NAMALWA (cell line): ENCODE measurements at regions not wholly inside any gene's neighbourhood (a gene's known extent, or its start where the extent isn't known, plus 50 kb on each side); places are given as distances from the start of the nearest gene placed in this dataset.

Source experiments
- DNase-seq: peaks from one replicate; pipeline ENCODE4 v3.0.0-alpha.2; 2015; ENCODE audit warnings: low spot score

- DNase-seq = no peak
Measured at GRCh38 chr2:30371028-30371689, 75.9 kb upstream of the LCLAT1 start.

- no peak for DNase-seq
Measured at GRCh38 chr2:30371772-30372373, 75.2 kb upstream of the LCLAT1 start.

GRCh38 chr2:30372826-30373225, 74.2 kb upstream of the LCLAT1 start:
- no peak for DNase-seq

- DNase-seq = no peak
Measured at GRCh38 chr2:30373881-30374302, 73.2 kb upstream of the LCLAT1 start.

GRCh38 chr2:30374380-30374779, 72.7 kb upstream of the LCLAT1 start:
- DNase-seq = no peak

GRCh38 chr2:30375915-30376314, 71.1 kb upstream of the LCLAT1 start:
- DNase-seq = no peak

- DNase-seq = no peak
Measured at GRCh38 chr2:30379481-30379880, 67.6 kb upstream of the LCLAT1 start.

- DNase-seq = no peak
Measured at GRCh38 chr2:30380824-30381223, 66.2 kb upstream of the LCLAT1 start.

GRCh38 chr2:30382162-30382783, 64.8 kb upstream of the LCLAT1 start:
- no peak for DNase-seq

GRCh38 chr2:30382995-30383394, 64.1 kb upstream of the LCLAT1 start:
- no peak for DNase-seq

GRCh38 chr2:30385327-30385726, 61.7 kb upstream of the LCLAT1 start:
- DNase-seq = no peak

- DNase-seq = no peak
Measured at GRCh38 chr2:30392097-30392496, 54.9 kb upstream of the LCLAT1 start.

- no peak for DNase-seq
Measured at GRCh38 chr2:30393510-30393909, 53.5 kb upstream of the LCLAT1 start.

- no peak for DNase-seq
Measured at GRCh38 chr2:30394096-30394495, 53.0 kb upstream of the LCLAT1 start.

- DNase-seq = no peak
Measured at GRCh38 chr2:30396436-30397232, 50.4 kb upstream of the LCLAT1 start.
